Transverse colon (tissue), 4 donors: ENCODE measurements at regions not wholly inside any gene's neighbourhood (a gene's known extent, or its start where the extent isn't known, plus 50 kb on each side); places are given as distances from the start of the nearest gene placed in this dataset.

ENCODE experiments used
- EP300 ChIP-seq: sonication (generic); formaldehyde crosslinking; IDR thresholded peaks from one replicate; pipeline ENCODE4 v1.6.1; 2017; ENCODE audit warnings: antibody characterized with exemption, low read depth
- POLR2A ChIP-seq: fragments of 450-650 bp; IDR thresholded peaks from one replicate; pipeline ENCODE4 v1.6.1; 2016; ENCODE audit warnings: antibody characterized with exemption, mild to moderate bottlenecking, moderate library complexity
- POLR2AphosphoS5 ChIP-seq, 3 donors: sonication (generic); formaldehyde crosslinking; IDR thresholded peaks; one replicate each; pipeline ENCODE4 v1.6.1; 2016; ENCODE audit warnings: antibody characterized with exemption in 3 of 3
- TF ChIP-seq, protein P1 (sequence below), 5 experiments: fragments of 200-600 bp in 3 of 5; fragments of 450-650 bp in 2 of 5; sonication (generic) in 3 of 5; IDR thresholded peaks; 1 replicate in 2 of 5; 2 replicates in 3 of 5; pipeline ENCODE4 v1.5.1; 2016 to 2017; ENCODE audit warnings: antibody characterized with exemption in 5 of 5, inconsistent platforms in 3 of 5, mild to moderate bottlenecking in 2 of 5, moderate library complexity in 1 of 5

DNA sequence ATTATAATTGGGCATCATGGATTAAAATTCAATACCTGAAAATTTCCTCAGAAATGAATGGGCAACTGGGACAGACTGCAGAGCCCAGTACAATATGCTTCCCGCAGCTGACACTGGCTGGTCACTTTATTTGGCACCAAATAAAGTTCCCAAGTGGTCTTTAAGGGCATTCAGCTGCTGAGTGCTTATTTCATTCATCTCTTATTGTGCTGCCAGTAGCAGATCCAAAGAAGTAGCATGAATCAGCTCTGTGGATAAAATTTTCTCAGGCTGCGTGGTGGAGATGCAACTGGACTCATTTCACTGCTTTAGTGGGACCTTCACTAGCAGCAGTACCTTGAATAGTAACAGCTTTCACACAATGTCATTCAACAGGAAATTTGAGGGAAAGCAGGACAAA is 226.3 kb upstream of the ADGRL2 start:
- TF ChIP-seq, protein P1, sequence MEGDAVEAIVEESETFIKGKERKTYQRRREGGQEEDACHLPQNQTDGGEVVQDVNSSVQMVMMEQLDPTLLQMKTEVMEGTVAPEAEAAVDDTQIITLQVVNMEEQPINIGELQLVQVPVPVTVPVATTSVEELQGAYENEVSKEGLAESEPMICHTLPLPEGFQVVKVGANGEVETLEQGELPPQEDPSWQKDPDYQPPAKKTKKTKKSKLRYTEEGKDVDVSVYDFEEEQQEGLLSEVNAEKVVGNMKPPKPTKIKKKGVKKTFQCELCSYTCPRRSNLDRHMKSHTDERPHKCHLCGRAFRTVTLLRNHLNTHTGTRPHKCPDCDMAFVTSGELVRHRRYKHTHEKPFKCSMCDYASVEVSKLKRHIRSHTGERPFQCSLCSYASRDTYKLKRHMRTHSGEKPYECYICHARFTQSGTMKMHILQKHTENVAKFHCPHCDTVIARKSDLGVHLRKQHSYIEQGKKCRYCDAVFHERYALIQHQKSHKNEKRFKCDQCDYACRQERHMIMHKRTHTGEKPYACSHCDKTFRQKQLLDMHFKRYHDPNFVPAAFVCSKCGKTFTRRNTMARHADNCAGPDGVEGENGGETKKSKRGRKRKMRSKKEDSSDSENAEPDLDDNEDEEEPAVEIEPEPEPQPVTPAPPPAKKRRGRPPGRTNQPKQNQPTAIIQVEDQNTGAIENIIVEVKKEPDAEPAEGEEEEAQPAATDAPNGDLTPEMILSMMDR (IDR thresholded peaks at IDR 0.05), result no peak
- TF ChIP-seq POLR2A, result no peak
- TF ChIP-seq POLR2AphosphoS5 (IDR thresholded peaks at IDR 0.05), result no peak
- TF ChIP-seq EP300, result no peak
